Erythroblast (primary cell): ENCODE measurements at regions not wholly inside any gene's neighbourhood (a gene's known extent, or its start where the extent isn't known, plus 50 kb on each side); places are given as distances from the start of the nearest gene placed in this dataset.

Experiments used
- GATA1 ChIP-seq: IDR thresholded peaks from 2 replicates; pipeline ENCODE4 v1.6.1; 2011; ENCODE audit warnings: low read depth, mild to moderate bottlenecking, control low read depth, low read length, moderate library complexity
- POLR2A ChIP-seq: IDR thresholded peaks from 2 replicates; pipeline ENCODE4 v1.6.1; 2011; ENCODE audit warnings: mild to moderate bottlenecking, low read length

DNA sequence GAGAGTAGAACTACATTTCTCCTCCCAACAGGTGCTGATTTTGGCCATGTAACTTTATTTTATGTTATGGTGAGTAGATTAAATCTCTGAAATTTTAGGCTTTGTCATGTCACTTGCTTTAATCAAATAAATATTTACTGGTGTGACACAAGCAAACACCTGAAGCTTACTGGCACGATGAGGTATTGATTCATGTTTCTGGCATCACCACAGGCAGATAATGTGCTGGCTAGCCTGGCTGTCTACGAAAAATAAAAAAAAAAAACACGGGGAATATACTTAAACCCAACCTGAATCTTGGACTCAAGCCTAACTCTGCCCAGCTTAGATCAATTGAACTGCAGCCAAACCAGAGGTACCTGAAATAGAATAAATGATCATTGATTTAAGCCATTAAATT, 65.6 kb upstream of the CADM2 start:
- TF ChIP-seq POLR2A (no peak), GATA1 (no peak)
